NB4 (cell line): ENCODE measurements at regions not wholly inside any gene's neighbourhood (a gene's known extent, or its start where the extent isn't known, plus 50 kb on each side); places are given as distances from the start of the nearest gene placed in this dataset.

ENCODE experiments used
- MAX ChIP-seq: IDR thresholded peaks from 2 replicates; pipeline ENCODE4 v1.6.1; 2011; ENCODE audit warnings: low read depth, low read length
- MYC ChIP-seq: IDR thresholded peaks from 2 replicates; pipeline ENCODE4 v1.6.1; 2011; ENCODE audit warnings: low read depth, low read length
- POLR2A ChIP-seq: IDR thresholded peaks from 2 replicates; pipeline ENCODE4 v1.6.1; 2011; ENCODE audit warnings: mild to moderate bottlenecking; ENCODE audit not compliant: insufficient read length; ENCODE audit errors: extremely low read depth
- TF ChIP-seq, protein P1 (sequence below): IDR thresholded peaks from one replicate; pipeline ENCODE4 v1.5.1; 2012; ENCODE audit warnings: low read depth, low read length

- TF ChIP-seq, protein P1, sequence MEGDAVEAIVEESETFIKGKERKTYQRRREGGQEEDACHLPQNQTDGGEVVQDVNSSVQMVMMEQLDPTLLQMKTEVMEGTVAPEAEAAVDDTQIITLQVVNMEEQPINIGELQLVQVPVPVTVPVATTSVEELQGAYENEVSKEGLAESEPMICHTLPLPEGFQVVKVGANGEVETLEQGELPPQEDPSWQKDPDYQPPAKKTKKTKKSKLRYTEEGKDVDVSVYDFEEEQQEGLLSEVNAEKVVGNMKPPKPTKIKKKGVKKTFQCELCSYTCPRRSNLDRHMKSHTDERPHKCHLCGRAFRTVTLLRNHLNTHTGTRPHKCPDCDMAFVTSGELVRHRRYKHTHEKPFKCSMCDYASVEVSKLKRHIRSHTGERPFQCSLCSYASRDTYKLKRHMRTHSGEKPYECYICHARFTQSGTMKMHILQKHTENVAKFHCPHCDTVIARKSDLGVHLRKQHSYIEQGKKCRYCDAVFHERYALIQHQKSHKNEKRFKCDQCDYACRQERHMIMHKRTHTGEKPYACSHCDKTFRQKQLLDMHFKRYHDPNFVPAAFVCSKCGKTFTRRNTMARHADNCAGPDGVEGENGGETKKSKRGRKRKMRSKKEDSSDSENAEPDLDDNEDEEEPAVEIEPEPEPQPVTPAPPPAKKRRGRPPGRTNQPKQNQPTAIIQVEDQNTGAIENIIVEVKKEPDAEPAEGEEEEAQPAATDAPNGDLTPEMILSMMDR: no peak
- TF ChIP-seq MAX (no peak), POLR2A (no peak), MYC (no peak)
These were observed 122.6 kb upstream of the HS3ST2 start for GRCh38 chr16:22691335-22691734.
